ENCODE measurements at regions not wholly inside any gene's neighbourhood (a gene's known extent, or its start where the extent isn't known, plus 50 kb on each side); places are given as distances from the start of the nearest gene placed in this dataset.

DNA sequence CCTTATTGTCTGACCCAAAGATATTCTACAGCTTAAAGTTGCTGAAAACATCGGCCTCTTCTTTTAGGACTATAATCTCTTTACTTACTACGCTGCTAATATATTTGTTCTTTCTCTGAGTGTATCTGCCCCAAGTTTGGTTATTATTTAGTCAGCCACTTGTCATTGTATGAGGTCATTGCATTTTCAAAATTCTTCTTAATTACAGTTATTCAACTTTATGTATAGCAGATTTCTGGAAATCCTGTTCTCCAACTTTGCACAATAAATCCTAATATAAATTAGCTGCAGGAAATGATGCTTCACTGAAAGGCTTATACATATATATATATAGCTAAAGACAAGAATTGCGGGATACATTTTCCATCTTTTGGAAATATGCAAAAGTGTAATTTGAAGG, 88.5 kb upstream of the HIVEP1 start:
- no peak for TF ChIP-seq EZH2 (IDR thresholded peaks at IDR 0.05; ENCODE audit: insufficient read depth, poor library complexity, severe bottlenecking)
- TF ChIP-seq EZH2phosphoT487 (IDR thresholded peaks at IDR 0.05; ENCODE audit: insufficient read depth, low read depth): no peak
